Keratinocyte (primary cell): ENCODE measurements at regions not wholly inside any gene's neighbourhood (a gene's known extent, or its start where the extent isn't known, plus 50 kb on each side); places are given as distances from the start of the nearest gene placed in this dataset.

Experiments used
- EZH2 ChIP-seq: IDR thresholded peaks from one replicate; pipeline ENCODE4 v1.6.1; 2012; ENCODE audit warnings: inconsistent platforms, mild to moderate bottlenecking, low read length, moderate library complexity
- TF ChIP-seq, protein P1 (sequence below), 3 experiments: IDR thresholded peaks in 1 of 3; conservative IDR thresholded peaks in 1 of 3; optimal IDR thresholded peaks in 1 of 3; 2 replicates in 2 of 3; 3 replicates in 1 of 3; pipeline versions ENCODE3 to v1.5.1; 2011; ENCODE audit warnings: low read length in 3 of 3, mild to moderate bottlenecking in 3 of 3, moderate library complexity in 2 of 3, control low read depth in 1 of 3, inconsistent platforms in 1 of 3; ENCODE audit not compliant: insufficient read depth in 2 of 3; ENCODE audit errors: extremely low read depth in 1 of 3

DNA sequence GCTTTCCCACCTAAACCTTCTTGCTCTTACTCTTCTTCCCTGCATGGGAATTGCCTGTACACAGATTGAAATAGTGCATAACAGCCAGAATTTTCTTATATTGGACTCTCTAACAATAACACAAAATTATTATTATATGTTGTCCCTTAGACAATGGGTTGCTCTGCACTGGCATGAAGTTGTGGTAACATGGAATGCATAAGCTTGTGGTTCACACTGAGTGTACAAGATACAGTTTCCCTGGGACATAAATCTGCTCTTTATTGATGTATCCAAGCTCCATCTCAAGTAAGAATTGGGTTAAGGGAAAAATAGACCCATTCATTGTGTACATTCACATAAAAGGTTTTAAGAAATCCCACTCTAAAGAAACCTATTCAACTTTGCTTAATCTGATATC lies 114.4 kb upstream of the NTF3 start:
- TF ChIP-seq, protein P1, sequence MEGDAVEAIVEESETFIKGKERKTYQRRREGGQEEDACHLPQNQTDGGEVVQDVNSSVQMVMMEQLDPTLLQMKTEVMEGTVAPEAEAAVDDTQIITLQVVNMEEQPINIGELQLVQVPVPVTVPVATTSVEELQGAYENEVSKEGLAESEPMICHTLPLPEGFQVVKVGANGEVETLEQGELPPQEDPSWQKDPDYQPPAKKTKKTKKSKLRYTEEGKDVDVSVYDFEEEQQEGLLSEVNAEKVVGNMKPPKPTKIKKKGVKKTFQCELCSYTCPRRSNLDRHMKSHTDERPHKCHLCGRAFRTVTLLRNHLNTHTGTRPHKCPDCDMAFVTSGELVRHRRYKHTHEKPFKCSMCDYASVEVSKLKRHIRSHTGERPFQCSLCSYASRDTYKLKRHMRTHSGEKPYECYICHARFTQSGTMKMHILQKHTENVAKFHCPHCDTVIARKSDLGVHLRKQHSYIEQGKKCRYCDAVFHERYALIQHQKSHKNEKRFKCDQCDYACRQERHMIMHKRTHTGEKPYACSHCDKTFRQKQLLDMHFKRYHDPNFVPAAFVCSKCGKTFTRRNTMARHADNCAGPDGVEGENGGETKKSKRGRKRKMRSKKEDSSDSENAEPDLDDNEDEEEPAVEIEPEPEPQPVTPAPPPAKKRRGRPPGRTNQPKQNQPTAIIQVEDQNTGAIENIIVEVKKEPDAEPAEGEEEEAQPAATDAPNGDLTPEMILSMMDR (optimal IDR thresholded peaks at IDR 0.05 in 1 of 3, IDR thresholded peaks at IDR 0.05 in 1 of 3, conservative IDR thresholded peaks at IDR 0.05 in 1 of 3; ENCODE audit: extremely low read depth in 1 of 3, insufficient read depth in 2 of 3, low read length in 3 of 3): no peak
- no peak for TF ChIP-seq EZH2
